ENCODE measurements at regions not wholly inside any gene's neighbourhood (a gene's known extent, or its start where the extent isn't known, plus 50 kb on each side); places are given as distances from the start of the nearest gene placed in this dataset.

GRCh38 chr11:115912484-115912945, 408.3 kb upstream of the CADM1 start:
- no peak for DNase-seq

DNA sequence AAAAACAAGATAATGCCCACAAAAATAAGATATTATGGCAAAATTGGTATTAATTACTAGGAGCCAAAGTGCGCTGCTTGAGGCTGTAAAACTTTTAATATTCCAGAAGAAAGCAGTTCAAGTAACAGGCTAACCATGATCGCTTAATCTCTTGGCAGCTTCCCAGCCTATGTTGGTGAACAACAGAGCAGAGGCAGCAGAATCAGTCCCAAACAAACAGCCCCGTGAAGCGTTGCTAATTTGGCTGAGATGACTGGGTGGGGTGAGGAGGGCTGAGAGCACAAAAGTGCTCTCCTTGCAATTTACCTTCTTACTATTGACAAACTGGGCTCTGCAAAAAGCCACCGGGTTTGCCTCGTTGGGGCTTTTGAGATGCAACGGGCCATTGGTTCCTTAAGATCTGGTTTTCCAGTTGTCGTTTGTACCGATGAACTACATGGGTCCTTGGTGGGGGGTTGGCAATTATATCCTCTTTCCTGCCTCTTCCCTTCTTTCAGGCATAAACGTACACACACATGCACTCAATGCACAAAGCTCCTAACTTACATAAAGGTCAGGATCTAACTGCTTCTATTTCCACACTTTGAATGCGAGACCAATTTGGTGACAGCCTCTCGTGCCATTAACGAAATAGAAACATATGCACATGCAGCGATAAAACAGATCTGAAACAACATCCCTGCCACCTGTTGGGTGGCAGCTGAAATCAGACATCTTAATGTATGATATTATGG, 407.6 kb upstream of the CADM1 start:
- DNase-seq: no peak

DNA sequence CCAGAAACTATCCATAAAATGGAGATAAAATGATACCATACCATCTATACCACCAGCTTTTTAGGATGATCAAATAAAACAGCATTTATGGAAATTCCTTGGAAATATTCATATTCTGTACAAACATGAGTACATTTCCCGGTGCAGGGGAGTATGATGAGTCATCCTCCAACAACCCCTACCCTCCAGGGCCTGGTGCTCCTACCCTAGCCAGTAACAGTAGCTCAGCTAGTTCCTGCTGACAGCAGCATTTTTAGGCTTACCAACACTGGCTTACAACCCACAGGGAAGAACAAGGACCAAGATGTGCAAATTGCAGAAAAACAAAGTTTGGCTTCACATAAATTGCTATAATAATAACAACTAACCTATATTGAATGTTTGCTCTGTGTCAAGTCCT, 406.2 kb upstream of the CADM1 start:
- no peak for DNase-seq

DNA sequence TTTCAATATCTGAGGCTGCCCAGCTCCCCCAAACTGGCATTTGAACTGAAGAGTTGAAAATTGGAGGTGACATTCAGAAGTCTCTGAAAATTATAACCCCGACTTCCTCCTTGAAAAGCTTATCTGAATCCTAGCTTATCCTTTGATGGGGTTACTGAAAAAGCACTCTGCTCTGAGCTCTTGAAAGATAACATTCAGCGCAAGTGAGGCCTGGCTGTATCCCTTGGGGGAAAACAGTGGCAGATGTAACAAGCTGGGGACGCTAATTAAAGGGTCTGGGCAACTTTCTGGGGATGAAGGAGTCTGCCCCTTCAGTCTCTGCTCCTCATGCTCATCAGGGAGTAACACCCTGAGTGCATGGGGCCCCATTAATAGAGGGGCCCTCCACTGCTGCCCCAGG, 402.0 kb upstream of the CADM1 start:
- no peak for DNase-seq

- no peak for DNase-seq
Measured at GRCh38 chr11:115905341-115906000, 401.3 kb upstream of the CADM1 start.

DNA sequence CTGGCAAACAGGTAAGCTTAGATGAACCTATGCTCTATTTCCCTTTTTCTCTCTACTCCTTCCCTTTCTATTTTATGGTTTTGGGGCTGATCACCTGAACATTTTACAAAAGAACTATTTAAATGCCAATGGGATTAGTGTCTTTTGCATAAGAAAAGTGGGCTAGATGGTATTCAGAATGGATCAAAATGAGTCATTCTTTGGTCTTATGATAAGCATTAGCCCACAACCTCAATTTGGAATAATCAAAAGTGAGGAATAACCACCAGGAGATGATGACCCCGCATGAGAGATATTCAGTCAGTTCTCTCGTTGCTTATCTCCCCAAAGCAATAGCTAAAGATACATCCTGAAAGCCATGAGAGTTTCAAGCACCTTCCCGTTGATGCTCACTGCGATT, 399.0 kb upstream of the CADM1 start:
- DNase-seq: no peak

DNA sequence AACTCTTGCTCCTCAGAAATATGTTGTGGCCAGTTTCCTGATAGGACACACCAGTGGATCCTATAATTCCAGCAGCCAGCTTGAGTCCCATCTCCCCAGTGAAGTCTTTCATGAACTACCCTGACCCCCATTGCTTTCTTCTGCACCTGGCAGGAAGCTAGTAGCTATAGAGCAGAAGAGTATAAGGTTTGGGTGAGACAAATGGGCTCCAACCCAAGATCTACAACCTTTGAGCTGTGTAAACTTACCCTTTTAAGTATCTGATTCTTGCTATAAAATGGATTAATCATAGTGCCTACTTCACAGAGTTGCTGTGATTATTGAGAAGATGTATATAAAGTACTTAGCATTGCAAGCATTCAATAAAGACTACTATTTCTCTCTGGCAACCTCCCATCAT, 396.9 kb upstream of the CADM1 start:
- DNase-seq: no peak

- DNase-seq: no peak
Measured at GRCh38 chr11:115900111-115900510, 395.9 kb upstream of the CADM1 start.

DNA sequence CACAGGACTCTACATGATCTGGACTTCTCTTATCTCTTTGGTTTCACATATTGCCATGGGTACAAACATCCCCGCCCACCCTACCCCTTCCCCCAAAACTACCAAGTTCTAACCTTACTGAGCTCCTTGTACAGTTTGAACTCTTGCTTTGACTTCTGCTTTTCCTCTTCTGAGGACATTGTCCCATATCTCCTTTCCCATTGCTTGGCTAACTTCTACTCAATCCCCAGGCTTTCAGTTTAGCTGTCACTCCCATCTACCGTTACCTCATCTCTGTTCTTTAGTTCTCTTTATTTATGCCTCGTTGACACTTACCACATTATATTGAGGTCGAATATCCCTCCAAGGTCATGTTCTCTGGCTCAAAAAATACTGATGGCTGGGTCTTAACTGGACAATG, 393.5 kb upstream of the CADM1 start:
- DNase-seq: no peak

DNA sequence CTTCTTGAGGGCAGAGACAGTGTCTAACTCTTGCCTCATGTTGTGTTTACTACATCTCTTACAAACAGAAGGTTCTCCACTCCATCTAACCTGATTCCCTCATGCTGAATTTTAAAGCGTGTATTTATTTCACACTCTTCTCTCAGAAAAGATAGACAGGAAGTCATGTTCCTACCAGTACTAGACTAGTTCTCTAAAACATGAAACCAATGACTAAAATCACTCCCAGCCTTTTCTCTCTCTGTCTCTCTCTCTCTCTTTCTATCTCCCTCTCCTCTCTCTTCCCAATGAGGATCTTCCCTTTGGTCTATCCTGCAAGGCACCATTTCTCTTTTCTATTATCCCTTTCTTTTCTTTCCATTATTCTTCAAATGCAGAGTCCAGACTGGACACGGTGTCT, 391.9 kb upstream of the CADM1 start:
- no peak for DNase-seq

DNA sequence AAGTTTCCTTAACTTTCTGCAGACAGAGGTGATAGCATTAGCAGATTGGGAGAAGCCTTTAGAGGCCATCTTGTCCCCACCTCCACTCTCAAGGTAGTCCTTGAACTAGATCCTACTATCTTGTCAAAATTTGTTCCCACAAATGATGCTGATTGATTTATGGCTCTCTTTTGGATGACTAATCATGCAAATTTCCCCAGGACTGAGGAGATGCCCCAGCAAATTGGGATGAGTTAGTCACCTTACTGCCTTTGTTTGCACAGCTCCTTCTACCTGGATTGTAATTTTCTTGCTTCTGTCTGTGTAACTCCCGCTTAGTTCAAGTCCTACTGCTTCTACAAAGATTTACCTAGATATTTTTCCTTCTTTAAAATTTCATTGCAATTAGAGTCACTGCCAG, 391.4 kb upstream of the CADM1 start:
- no peak for DNase-seq

GRCh38 chr11:115894176-115894575, 390.0 kb upstream of the CADM1 start:
- no peak for DNase-seq

- no peak for DNase-seq
Measured at GRCh38 chr11:115893461-115894099, 389.4 kb upstream of the CADM1 start.

DNA sequence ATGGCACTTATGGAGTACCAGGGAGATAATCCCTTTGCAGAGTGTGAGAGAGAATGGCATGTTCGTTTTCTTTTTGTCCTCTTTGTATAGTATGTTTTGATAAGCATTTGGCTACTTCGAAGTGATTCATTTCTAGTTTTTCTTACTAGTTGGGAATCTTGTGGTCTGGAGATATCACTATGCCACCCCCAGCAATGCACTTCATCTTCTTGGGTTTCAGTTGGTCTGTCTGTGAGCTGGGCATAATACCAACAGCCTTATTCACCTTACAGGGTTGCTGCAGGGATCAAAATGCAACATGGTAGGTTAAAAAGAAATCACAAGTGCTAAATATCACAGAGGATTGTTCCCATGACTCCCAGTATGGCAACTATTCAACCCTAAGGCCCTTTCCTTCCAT, 387.8 kb upstream of the CADM1 start:
- DNase-seq: no peak

GRCh38 chr11:115891581-115891980, 387.4 kb upstream of the CADM1 start:
- DNase-seq: no peak

DNA sequence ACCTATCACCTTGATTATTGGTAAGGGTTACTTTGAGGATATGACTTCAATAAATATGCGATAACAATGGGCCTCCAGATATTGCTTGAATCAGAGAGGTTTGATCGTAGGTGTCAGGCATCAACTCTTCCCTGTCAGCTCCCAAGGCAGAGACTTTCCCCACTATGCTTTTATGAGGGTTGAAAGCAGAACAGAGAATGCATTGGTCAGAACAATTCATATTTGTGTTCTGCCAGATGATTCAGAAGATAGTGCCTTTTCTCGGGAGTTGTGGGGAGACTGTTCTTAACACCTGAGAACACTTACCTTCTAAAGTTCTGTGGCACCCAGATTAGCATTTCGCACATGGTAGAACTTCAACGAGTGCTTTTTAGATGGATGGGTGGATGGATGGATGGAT, 386.3 kb upstream of the CADM1 start:
- DNase-seq: no peak

DNA sequence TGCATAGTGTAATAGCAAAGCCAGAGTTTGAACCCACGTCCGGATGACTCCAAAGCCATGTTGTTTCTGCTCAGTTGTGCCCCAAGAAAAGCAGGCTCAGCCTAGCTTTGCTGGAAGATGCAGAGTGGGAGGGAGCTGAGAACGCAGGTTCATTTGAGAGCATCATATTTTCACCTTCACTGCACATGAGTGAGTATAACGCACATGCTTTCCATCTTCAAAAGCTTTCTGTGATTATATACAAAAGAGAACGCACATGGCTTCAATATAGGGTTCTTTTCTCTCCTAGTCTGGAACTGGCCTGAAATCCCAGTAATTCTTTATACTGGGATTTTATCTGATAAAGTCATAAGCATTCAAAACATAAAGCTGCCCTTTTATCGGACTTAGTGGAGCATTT, 385.5 kb upstream of the CADM1 start:
- DNase-seq: no peak

DNA sequence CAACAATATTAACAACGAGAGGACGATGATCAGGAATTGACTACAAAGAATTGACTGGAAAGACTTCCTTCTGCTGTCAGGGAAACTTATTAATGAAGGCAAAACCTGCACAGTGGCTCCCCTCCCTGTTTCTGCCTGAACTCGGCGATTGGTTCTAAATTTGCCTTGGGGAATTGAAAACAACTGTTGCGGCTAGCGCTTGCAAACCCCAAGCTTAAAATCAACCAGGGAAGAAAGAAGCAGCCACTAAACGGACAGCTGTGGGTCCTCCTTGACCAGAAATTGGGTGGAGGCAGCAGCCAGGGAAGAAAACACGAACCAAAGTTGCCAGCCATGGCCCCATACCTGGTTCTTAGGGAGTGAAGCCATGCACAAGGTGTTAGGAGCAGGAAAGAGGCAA, 383.5 kb upstream of the CADM1 start:
- DNase-seq: no peak

DNA sequence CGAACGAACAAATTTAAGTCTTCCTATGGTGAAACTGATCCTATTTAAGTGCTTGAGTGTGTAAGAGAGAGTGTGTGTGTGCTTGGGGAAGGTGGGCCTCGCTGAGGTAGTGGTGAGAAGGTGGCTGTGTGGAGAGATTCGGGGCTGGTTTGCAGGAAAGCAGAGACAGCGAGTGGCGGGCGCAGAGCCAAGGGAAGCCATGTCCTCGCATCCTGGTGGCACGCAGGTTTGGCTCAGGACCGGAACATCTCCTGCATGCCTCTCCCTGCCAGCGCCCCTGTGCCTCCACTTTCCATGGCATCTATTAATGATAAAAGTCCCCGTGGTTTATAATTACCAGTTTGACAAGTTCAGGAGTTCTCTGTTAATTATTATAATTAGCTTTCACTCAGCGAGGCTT, 383.1 kb upstream of the CADM1 start:
- DNase-seq: no peak

DNA sequence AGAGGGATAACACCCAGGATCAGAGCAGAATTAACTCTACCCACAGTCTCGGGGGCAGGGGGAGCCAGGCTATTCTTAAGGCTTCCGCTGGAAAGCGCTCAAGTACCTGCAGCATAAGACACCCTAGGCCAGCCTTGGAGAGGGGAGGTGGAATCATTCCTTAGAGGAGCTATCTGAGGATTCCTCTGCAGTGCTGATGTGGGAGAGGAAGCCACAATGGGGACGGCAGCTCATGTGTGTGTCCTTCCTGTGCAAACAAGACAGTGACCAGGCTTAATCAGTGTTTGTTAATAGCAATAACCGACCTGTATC, 382.2 kb upstream of the CADM1 start:
- DNase-seq: no peak

GRCh38 chr11:115885535-115886421, 381.6 kb upstream of the CADM1 start:
- DNase-seq: no peak

- no peak for DNase-seq
Measured at GRCh38 chr11:115884800-115885534, 380.8 kb upstream of the CADM1 start.

GRCh38 chr11:115874843-115875242, 370.6 kb upstream of the CADM1 start:
- no peak for DNase-seq

Measured in AML-193 (cell line).